ENCODE measurements at regions not wholly inside any gene's neighbourhood (a gene's known extent, or its start where the extent isn't known, plus 50 kb on each side); places are given as distances from the start of the nearest gene placed in this dataset.
A peak's percentile ranks its signal among the peaks of the same experiment; 100 is the strongest.

GRCh38 chr1:221454096-221454495 lies 287.8 kb downstream of the DUSP10 start:
- no peak overlapping the region for H3K4me3 Mint-ChIP-seq
- no peak overlapping the region for H3K27ac Mint-ChIP-seq
- H3K4me1 Mint-ChIP-seq: no peaks in the 10 kb centered on the region
- H3K36me3 Mint-ChIP-seq: no peaks in the 10 kb centered on the region
- peaks cover 3 to 11% (median 5%) of the 10 kb centered on the region in 3 donors for H3K27me3 Mint-ChIP-seq (ENCODE audit: low read depth in 3 of 3)
- DNase-seq: no peak
- no peaks in the 10 kb centered on the region for H3K9me3 Mint-ChIP-seq

DNA sequence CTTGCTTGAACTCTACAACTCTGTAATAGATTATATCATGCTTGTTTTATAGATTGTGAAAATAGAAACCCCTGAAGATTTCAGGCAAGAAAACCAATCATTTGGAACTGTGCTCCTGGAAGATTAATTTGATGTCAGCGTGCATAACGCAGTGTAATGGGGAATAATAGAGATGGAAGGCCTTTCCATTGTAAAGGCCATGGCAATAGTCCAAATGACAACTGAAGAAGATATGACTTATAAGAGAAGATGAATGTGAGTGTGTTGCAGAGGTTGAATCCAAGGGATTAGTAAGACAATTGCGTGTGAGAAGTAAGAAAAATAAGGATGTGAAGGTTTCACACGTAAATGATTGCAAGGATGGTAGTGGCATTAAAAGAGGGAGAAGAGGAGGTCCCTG lies 285.0 kb downstream of the DUSP10 start:
- no peaks in the 10 kb centered on the region for H3K4me1 Mint-ChIP-seq
- peaks cover 7 to 19% (median 7%) of the 10 kb centered on the region in 3 donors for H3K27me3 Mint-ChIP-seq (ENCODE audit: low read depth in 3 of 3)
- no peaks in the 10 kb centered on the region for H3K36me3 Mint-ChIP-seq
- no peak overlapping the region for H3K4me3 Mint-ChIP-seq
- H3K9me3 Mint-ChIP-seq: no peaks in the 10 kb centered on the region
- H3K27ac Mint-ChIP-seq: no peak overlapping the region
- no peak for DNase-seq

GRCh38 chr1:221457685-221458446 lies 284.0 kb downstream of the DUSP10 start:
- no peaks in the 10 kb centered on the region for H3K36me3 Mint-ChIP-seq
- H3K9me3 Mint-ChIP-seq: no peaks in the 10 kb centered on the region
- peaks cover 4 to 16% (median 7%) of the 10 kb centered on the region in 3 donors for H3K27me3 Mint-ChIP-seq (ENCODE audit: low read depth in 3 of 3)
- no peak overlapping the region for H3K27ac Mint-ChIP-seq
- no peak for DNase-seq
- H3K4me1 Mint-ChIP-seq: no peaks in the 10 kb centered on the region
- no peak overlapping the region for H3K4me3 Mint-ChIP-seq

- Mint-ChIP-seq H3K9me3 (no peaks in the 10 kb centered on the region), H3K27me3 (ENCODE audit: low read depth in 3 of 3) (peaks cover 4 to 16% (median 7%) of the 10 kb centered on the region in 3 donors), H3K4me1 (no peaks in the 10 kb centered on the region), H3K4me3 (no peak overlapping the region), H3K27ac (no peak overlapping the region), H3K36me3 (no peaks in the 10 kb centered on the region)
- no peak for DNase-seq
Observed at GRCh38 chr1:221458447-221459156, 283.3 kb downstream of the DUSP10 start.

GRCh38 chr1:221459558-221459957 lies 282.3 kb downstream of the DUSP10 start:
- Mint-ChIP-seq H3K36me3 (no peaks in the 10 kb centered on the region), H3K4me1 (no peaks in the 10 kb centered on the region), H3K9me3 (no peaks in the 10 kb centered on the region), H3K27me3 (ENCODE audit: low read depth in 3 of 3) (peaks cover 4 to 16% (median 7%) of the 10 kb centered on the region in 3 donors), H3K27ac (no peak overlapping the region), H3K4me3 (no peak overlapping the region)
- DNase-seq: no peak

- H3K4me1 Mint-ChIP-seq: no peaks in the 10 kb centered on the region
- no peaks in the 10 kb centered on the region for H3K36me3 Mint-ChIP-seq
- H3K27me3 Mint-ChIP-seq (ENCODE audit: low read depth in 3 of 3): peaks cover 2 to 16% (median 7%) of the 10 kb centered on the region in 3 donors
- no peaks in the 10 kb centered on the region for H3K9me3 Mint-ChIP-seq
- H3K4me3 Mint-ChIP-seq: no peak overlapping the region
- H3K27ac Mint-ChIP-seq: no peak overlapping the region
- DNase-seq: no peak
Observed at GRCh38 chr1:221462345-221462744, 279.5 kb downstream of the DUSP10 start.

GRCh38 chr1:221468546-221468945 lies 273.3 kb downstream of the DUSP10 start:
- Mint-ChIP-seq H3K4me3 (no peak overlapping the region), H3K27ac (no peak overlapping the region), H3K4me1 (no peaks in the 10 kb centered on the region), H3K27me3 (ENCODE audit: low read depth in 3 of 3) (peaks cover 4 to 13% (median 10%) of the 10 kb centered on the region in 3 donors), H3K9me3 (peaks cover 0 to 9% (median under 1%) of the 10 kb centered on the region in 6 donors), H3K36me3 (no peaks in the 10 kb centered on the region)
- DNase-seq: no peak

DNA sequence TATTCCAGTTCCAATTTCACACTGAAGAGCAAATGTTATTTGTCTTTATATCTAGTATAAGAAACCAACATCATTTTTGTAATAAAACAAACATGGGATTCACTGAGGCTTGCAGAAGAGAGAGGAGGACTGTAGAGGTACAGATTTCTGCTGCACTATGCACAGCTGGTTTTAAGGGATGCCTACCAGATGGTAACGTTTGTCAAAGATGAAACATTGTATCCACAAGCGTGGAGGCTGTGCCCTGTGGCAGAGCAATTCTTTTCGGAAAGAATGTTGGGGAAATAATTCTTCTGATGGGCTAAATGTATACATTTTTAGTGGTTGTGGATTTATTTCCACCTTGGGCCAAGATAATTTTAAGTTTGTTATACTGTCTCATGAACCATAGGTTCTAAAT lies 272.4 kb downstream of the DUSP10 start:
- H3K27me3 Mint-ChIP-seq (ENCODE audit: low read depth in 3 of 3): peaks cover 5 to 13% (median 10%) of the 10 kb centered on the region in 3 donors
- no peak overlapping the region for H3K27ac Mint-ChIP-seq
- peaks cover 0 to 9% (median under 1%) of the 10 kb centered on the region in 6 donors for H3K9me3 Mint-ChIP-seq
- no peak for DNase-seq
- H3K36me3 Mint-ChIP-seq: no peaks in the 10 kb centered on the region
- H3K4me1 Mint-ChIP-seq: no peaks in the 10 kb centered on the region
- no peak overlapping the region for H3K4me3 Mint-ChIP-seq

DNA sequence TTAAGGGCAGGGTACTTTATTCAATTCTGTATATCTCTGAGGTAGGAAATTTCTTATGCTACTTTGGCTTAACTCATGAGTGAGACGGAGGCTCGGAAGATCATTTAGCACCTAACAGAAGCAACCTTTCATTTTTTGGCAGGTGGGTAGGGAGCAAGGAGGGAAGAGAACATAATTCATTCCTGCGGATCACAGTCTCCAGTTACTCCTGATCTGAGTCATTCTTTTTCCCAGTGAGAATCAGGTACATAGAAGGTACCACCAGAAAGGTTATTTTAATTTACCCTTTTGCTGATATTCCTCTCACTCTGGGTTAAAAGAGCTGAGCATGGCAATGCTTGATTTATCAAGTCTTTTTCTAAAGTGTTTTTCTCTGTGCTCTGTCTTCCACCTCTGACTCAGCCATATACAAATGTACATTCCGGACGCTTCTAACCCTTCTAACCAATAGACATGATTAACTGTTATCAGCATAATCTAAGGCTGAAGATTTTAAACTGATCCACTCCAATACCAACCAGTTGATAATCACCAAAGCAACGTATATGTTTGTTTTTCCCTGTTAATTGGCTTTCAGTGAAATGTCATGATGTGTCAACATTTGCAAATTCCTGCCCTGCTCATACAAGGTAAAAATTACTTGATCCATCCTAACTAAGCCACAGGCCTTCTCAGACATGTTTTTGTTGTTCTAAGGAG lies 271.7 kb downstream of the DUSP10 start:
- Mint-ChIP-seq H3K27ac (no peak overlapping the region), H3K27me3 (ENCODE audit: low read depth in 3 of 3) (peaks cover 5 to 13% (median 10%) of the 10 kb centered on the region in 3 donors), H3K4me3 (no peak overlapping the region), H3K36me3 (no peaks in the 10 kb centered on the region), H3K4me1 (no peaks in the 10 kb centered on the region), H3K9me3 (peaks cover 0 to 9% (median under 1%) of the 10 kb centered on the region in 6 donors)
- DNase-seq: no peak

- Mint-ChIP-seq H3K27ac (no peak overlapping the region), H3K27me3 (ENCODE audit: low read depth in 3 of 3) (peaks cover 2 to 11% (median 5%) of the 10 kb centered on the region in 3 donors), H3K36me3 (no peaks in the 10 kb centered on the region), H3K4me1 (peaks cover 0 to 5% of the 10 kb centered on the region in 2 donors), H3K4me3 (no peak overlapping the region), H3K9me3 (no peaks in the 10 kb centered on the region)
- no peak for DNase-seq
Observed at GRCh38 chr1:221473411-221473810, 268.5 kb downstream of the DUSP10 start.

- Mint-ChIP-seq H3K9me3 (no peaks in the 10 kb centered on the region), H3K4me1 (peaks cover 2 to 5% of the 10 kb centered on the region in 2 donors)
Observed at GRCh38 chr1:221477252-221477651, 264.6 kb downstream of the DUSP10 start.

DNA sequence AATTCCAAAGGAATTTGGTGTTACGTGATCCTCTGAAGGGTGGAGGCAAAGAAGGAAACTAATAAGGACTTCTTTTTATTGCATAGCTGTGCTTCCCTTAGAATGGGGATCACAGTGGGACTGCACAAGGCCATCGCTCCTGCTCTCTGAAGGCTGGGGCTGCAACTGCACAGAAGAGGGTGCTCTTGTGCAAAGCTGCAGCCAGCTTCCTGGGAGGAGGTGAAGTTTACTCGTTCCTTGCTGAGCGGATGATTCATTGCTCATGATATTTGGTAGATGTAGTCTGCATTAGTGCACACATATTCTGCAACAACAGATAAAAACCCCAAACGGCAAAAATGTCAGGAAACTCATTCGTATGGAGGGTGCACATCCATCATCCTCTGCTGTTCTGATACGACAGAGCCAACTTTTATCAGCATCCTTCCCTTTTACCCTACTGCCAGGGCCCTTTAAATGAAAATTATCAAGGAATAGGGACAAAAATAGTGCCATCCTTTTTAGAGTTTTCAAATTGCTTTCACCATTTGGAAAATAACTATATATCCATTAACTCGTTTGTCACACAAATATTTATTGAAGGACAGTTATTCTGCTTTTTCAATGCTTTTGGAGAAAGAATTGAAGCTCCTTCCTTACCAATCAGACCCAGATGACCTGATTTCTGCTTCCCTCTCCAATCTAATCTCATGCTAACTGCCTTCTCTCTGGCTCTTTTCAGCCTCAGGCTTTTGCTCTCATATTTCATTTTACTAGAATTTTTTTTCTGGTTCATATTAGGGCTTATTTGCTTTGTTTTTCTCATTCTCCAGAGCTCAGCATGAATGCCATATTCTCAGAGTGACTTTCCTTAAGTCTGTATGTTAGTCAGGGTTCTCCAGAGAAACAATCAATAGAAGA lies 263.6 kb downstream of the DUSP10 start:
- no peaks in the 10 kb centered on the region for H3K9me3 Mint-ChIP-seq
- peaks cover 2 to 5% of the 10 kb centered on the region in 2 donors for H3K4me1 Mint-ChIP-seq
- H3K4me3 Mint-ChIP-seq: no peak overlapping the region
- H3K27ac Mint-ChIP-seq: no peak overlapping the region
- no peaks in the 10 kb centered on the region for H3K36me3 Mint-ChIP-seq
- peaks cover 0 to 4% (median 4%) of the 10 kb centered on the region in 3 donors for H3K27me3 Mint-ChIP-seq (ENCODE audit: low read depth in 3 of 3)
- peak; percentile 36 to 52 (median 36) for DNase-seq

More at GRCh38 chr1:221477252-221477651, 264.6 kb downstream of the DUSP10 start:
- Mint-ChIP-seq H3K27me3 (ENCODE audit: low read depth in 3 of 3) (peaks cover 0 to 8% (median 4%) of the 10 kb centered on the region in 3 donors), H3K27ac (no peak overlapping the region), H3K4me3 (no peak overlapping the region), H3K36me3 (no peaks in the 10 kb centered on the region)
- DNase-seq: no peak

All from immature natural killer cell (primary cell).